Astrocyte of the spinal cord (primary cell): ENCODE measurements at regions not wholly inside any gene's neighbourhood (a gene's known extent, or its start where the extent isn't known, plus 50 kb on each side); places are given as distances from the start of the nearest gene placed in this dataset.

Experiments used
- DNase-seq: peaks from one replicate; pipeline ENCODE4 v3.0.0; 2011; ENCODE audit warnings: low read depth, low spot score
- H3K4me3 ChIP-seq: 2 replicates; pipeline ENCODE4 v1.5.1; 2011; ENCODE audit warnings: low read depth, mild to moderate bottlenecking, low read length, moderate library complexity
- in situ Hi-C: cut with HindIII; loops from 2 replicates; pipeline ENCODE4 v1.10.0; 2017; ENCODE audit warnings: low sequenced_read_pairs
- TF ChIP-seq, protein P1 (sequence below): IDR thresholded peaks from 2 replicates; pipeline ENCODE4 v1.5.1; 2012; ENCODE audit warnings: low read depth, mild to moderate bottlenecking, low read length, inconsistent platforms

DNA sequence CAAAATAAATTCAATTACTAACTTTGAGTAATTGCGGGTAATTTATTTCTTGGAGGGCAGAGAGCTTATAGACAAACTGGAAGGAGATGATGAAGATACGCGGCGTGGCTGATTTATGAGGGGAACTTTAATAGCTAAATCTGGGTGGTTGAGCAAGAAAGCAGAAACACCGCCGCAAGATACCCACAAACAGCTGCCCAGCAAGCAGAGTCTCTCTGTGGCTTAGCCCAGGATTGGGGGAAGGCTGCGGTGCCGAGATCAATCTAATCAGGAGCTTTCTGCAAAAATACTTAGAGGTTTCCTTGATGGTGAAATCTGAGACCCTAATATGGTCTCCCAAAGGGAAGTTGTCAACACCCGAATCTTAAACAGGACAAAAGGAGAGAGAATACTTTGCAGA is 94.9 kb upstream of the MGMT start:
- DNase-seq: no peak
- TF ChIP-seq, protein P1, sequence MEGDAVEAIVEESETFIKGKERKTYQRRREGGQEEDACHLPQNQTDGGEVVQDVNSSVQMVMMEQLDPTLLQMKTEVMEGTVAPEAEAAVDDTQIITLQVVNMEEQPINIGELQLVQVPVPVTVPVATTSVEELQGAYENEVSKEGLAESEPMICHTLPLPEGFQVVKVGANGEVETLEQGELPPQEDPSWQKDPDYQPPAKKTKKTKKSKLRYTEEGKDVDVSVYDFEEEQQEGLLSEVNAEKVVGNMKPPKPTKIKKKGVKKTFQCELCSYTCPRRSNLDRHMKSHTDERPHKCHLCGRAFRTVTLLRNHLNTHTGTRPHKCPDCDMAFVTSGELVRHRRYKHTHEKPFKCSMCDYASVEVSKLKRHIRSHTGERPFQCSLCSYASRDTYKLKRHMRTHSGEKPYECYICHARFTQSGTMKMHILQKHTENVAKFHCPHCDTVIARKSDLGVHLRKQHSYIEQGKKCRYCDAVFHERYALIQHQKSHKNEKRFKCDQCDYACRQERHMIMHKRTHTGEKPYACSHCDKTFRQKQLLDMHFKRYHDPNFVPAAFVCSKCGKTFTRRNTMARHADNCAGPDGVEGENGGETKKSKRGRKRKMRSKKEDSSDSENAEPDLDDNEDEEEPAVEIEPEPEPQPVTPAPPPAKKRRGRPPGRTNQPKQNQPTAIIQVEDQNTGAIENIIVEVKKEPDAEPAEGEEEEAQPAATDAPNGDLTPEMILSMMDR: no peak
- no peak overlapping the region for H3K4me3 ChIP-seq
- in situ Hi-C loops: no loop called here

- H3K4me3 ChIP-seq: no peak overlapping the region
- DNase-seq: no peak
- in situ Hi-C loops: no loop called here
- TF ChIP-seq, protein P1: no peak
Observed at GRCh38 chr10:129373231-129373630, 93.8 kb upstream of the MGMT start.

DNA sequence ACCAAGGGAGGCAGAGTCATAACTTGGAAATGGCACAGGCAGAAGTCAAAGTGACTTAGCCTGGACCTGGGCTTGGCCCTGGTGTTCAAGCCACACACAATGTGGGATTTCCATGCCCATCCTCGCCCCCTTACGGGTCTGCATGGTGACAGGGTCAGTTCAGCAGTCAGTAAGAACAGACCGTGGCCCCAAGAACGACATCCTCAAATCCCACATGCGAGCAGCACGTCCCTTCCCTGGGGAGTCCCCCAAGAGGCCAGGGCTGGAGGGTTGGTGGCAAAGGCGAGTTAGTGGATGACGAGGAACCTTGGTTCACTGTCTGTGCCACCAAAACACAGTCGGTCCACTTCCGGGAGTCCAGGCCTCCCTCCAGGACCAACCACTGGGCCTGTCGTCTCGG is 93.3 kb upstream of the MGMT start:
- DNase-seq: no peak
- in situ Hi-C loops: no loop called here
- TF ChIP-seq, protein P1: no peak
- H3K4me3 ChIP-seq: no peak overlapping the region

DNA sequence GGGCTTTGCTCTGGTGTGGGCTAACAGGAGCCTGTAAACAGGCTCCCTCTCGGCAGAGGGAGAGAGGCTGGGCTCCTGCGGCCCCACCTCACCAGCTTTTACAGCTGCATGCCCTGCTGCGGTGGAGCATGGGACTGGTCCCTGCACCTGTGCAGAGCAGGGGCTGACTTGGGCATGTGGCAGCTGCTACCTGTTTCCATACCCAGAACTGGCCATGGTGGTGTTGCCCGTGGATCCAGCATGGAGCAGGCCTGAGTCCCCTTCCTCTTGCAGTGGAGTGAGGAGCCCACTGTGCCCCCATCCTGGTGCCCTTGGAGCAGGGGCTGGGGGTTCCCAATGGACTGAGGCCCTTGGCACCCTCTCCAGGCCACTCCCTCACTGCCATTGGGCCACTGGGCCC is 91.9 kb upstream of the MGMT start:
- H3K4me3 ChIP-seq: no peak overlapping the region
- no peak for DNase-seq
- in situ Hi-C loops: no loop called here
- TF ChIP-seq, protein P1: no peak

- TF ChIP-seq, protein P1: no peak
- H3K4me3 ChIP-seq: no peak overlapping the region
- no peak for DNase-seq
- in situ Hi-C loops: no loop called here
Observed at GRCh38 chr10:129375912-129376311, 91.1 kb upstream of the MGMT start.

DNA sequence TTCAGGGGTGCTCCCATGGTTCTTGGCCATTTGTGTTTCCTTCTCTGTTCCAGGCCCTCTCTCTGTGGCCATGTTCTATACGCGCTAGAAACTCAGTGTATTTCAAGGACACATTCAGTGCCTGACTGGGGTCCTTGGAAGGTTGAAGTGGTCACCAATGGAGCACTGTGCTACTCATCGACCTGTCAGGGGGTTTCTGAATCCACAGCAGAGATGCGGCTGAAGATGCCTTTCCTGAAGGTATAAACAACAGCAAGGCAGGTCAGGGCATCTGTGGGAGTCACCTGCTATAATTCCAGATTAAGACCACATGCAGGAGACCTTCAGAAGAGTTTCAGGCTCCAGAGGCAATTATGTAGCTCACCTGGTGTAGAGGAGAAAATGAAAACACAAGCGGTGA is 86.8 kb upstream of the MGMT start:
- TF ChIP-seq, protein P1: no peak
- in situ Hi-C loops: no loop called here
- DNase-seq: no peak
- no peak overlapping the region for H3K4me3 ChIP-seq

- no peak overlapping the region for H3K4me3 ChIP-seq
- in situ Hi-C loops: no loop called here
- TF ChIP-seq, protein P1: no peak
- DNase-seq: no peak
Observed at GRCh38 chr10:129381741-129382140, 85.3 kb upstream of the MGMT start.
